Loucy (cell line): ENCODE measurements at regions not wholly inside any gene's neighbourhood (a gene's known extent, or its start where the extent isn't known, plus 50 kb on each side); places are given as distances from the start of the nearest gene placed in this dataset.

Experiments used
- H2AFZ ChIP-seq: fragments of 200-600 bp; sonication (generic); 2 replicates; pipeline ENCODE4 v1.6.0; 2016; ENCODE audit warnings: antibody characterized with exemption, mild to moderate bottlenecking, low read length, moderate library complexity
- H3F3A ChIP-seq: fragments of 200-600 bp; 2 replicates; pipeline ENCODE4 v1.6.0; 2016; ENCODE audit warnings: antibody characterized with exemption, low read depth, mild to moderate bottlenecking
- H3K27me3 ChIP-seq: fragments of 200-600 bp; sonication (generic); 2 replicates; pipeline ENCODE4 v1.6.1; 2014; ENCODE audit warnings: low read length, mild to moderate bottlenecking; ENCODE audit not compliant: insufficient read depth, poor library complexity, severe bottlenecking
- H3K36me3 ChIP-seq: fragments of 200-600 bp; sonication (generic); 2 replicates; pipeline ENCODE4 v1.6.1; 2016; ENCODE audit warnings: low read length; ENCODE audit not compliant: insufficient read depth
- H3K4me1 ChIP-seq: fragments of 200-600 bp; sonication (generic); 2 replicates; pipeline ENCODE4 v1.5.1; 2014; ENCODE audit warnings: low read length, mild to moderate bottlenecking; ENCODE audit not compliant: insufficient read depth, poor library complexity, severe bottlenecking
- H3K4me2 ChIP-seq: fragments of 200-600 bp; sonication (generic); 2 replicates; pipeline ENCODE4 v1.6.0; 2014; ENCODE audit warnings: antibody characterized with exemption, low read length, low read depth, mild to moderate bottlenecking; ENCODE audit not compliant: poor library complexity, severe bottlenecking
- H3K4me3 ChIP-seq: fragments of 200-600 bp; sonication (generic); 2 replicates; pipeline ENCODE4 v1.5.1; 2014; ENCODE audit warnings: low read length, mild to moderate bottlenecking, mixed read lengths; ENCODE audit not compliant: poor library complexity, severe bottlenecking
- H3K79me2 ChIP-seq: fragments of 200-600 bp; sonication (generic); 2 replicates; pipeline ENCODE4 v1.6.1; 2014; ENCODE audit warnings: low read length; ENCODE audit not compliant: insufficient read depth
- H3K9ac ChIP-seq: fragments of 200-600 bp; sonication (generic); 2 replicates; pipeline ENCODE4 v1.6.0; 2014; ENCODE audit warnings: mild to moderate bottlenecking, low read depth, low read length, moderate library complexity; ENCODE audit not compliant: poor library complexity, severe bottlenecking
- H3K9me2 ChIP-seq: fragments of 200-600 bp; sonication (generic); replicated peaks from 2 replicates; pipeline ENCODE4 v1.6.1; 2016; ENCODE audit warnings: low read depth, low read length, mixed read lengths
- H3K9me3 ChIP-seq: fragments of 200-600 bp; sonication (generic); 2 replicates; pipeline ENCODE4 v1.6.1; 2014; ENCODE audit warnings: mild to moderate bottlenecking, antibody characterized with exemption, low read length, low read depth; ENCODE audit not compliant: insufficient read depth
- H4K20me1 ChIP-seq: fragments of 200-600 bp; sonication (generic); 2 replicates; pipeline ENCODE4 v1.6.0; 2014; ENCODE audit warnings: antibody characterized with exemption, low read length, mild to moderate bottlenecking; ENCODE audit not compliant: insufficient read depth, poor library complexity, severe bottlenecking
- CTCF ChIP-seq: fragments of 200-600 bp; sonication (generic); conservative IDR thresholded peaks from 2 replicates; pipeline ENCODE4 v1.5.1; 2014; ENCODE audit warnings: mild to moderate bottlenecking, antibody characterized with exemption, low read length
- EZH2phosphoT487 ChIP-seq: fragments of 200-600 bp; IDR thresholded peaks from 2 replicates; pipeline ENCODE4 v1.6.1; 2018; ENCODE audit warnings: antibody characterized with exemption, mild to moderate bottlenecking, moderate library complexity, borderline replicate concordance

- H2AFZ ChIP-seq: no peak overlapping the region
- no peak overlapping the region for H3K4me2 ChIP-seq
- no peaks in the 10 kb centered on the region for H3K27me3 ChIP-seq
- H4K20me1 ChIP-seq: no peaks in the 10 kb centered on the region
- no peak overlapping the region for H3K9ac ChIP-seq
- H3K9me2 ChIP-seq: no peaks in the 10 kb centered on the region
- no peaks in the 10 kb centered on the region for H3K79me2 ChIP-seq
- no peaks in the 10 kb centered on the region for H3K4me1 ChIP-seq
- H3F3A ChIP-seq: no peaks in the 10 kb centered on the region
- TF ChIP-seq CTCF (no peak), EZH2phosphoT487 (no peak)
- no peak overlapping the region for H3K4me3 ChIP-seq
- no peaks in the 10 kb centered on the region for H3K9me3 ChIP-seq
- H3K36me3 ChIP-seq: no peaks in the 10 kb centered on the region
Observed at GRCh38 chrX:68988865-68989264, 160.0 kb downstream of the EFNB1 start.

GRCh38 chrX:68985135-68985755 lies 156.4 kb downstream of the EFNB1 start:
- Histone ChIP-seq H3K4me2 (no peak overlapping the region), H3K9me2 (no peaks in the 10 kb centered on the region), H3K79me2 (no peaks in the 10 kb centered on the region), H3K4me3 (no peak overlapping the region), H3K9ac (no peak overlapping the region), H3K9me3 (no peaks in the 10 kb centered on the region), H3K4me1 (no peaks in the 10 kb centered on the region), H4K20me1 (no peaks in the 10 kb centered on the region), H3K27me3 (no peaks in the 10 kb centered on the region), H3F3A (no peaks in the 10 kb centered on the region), H3K36me3 (no peaks in the 10 kb centered on the region), H2AFZ (no peak overlapping the region)
- TF ChIP-seq CTCF: no peak
- TF ChIP-seq EZH2phosphoT487: no peak

DNA sequence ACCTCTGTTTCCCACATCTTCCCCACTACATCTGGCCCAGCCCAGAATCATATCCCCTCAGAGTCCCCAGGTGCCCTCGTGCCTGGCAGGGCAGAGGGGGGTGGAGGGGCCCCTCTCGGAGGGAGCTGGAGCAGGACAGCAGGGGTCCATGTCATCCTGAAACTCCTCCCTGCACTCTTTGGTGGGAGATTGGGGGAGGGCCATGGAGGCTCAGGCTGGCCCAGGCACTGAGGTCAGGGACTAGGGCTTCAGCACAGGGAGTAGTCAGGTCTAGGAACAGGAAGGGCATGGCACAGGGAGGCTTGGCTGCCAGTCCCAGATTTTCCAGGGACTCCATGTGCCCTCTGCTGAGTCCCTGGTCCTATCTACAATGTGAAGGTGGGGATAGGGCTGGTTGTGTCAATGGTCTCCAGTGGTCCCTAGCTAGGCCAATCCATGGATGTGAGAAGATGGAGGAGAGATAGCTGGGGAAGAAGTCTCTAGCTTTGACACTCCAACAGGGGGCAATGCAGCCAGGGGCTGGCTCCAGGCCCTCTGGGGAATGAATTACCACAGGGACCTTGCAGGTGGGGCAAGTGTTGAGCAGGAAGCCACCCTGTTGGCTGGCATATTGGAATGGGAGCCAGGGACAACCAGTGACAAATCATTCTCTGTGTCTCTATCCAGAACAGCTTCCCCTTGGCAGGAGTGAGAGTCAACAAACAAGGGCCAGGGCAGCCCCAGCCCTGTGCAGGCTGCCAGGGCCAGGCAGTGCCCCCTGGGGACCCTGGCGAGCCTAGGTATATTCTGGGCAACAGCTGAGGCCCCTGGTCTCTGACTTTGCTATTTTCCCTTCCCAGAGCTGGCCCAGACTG lies 154.4 kb downstream of the EFNB1 start:
- no peaks in the 10 kb centered on the region for H3K4me1 ChIP-seq
- H3K9ac ChIP-seq: no peak overlapping the region
- no peak overlapping the region for H3K4me2 ChIP-seq
- no peak overlapping the region for H3K4me3 ChIP-seq
- no peaks in the 10 kb centered on the region for H3K9me2 ChIP-seq
- H3K79me2 ChIP-seq: no peaks in the 10 kb centered on the region
- no peaks in the 10 kb centered on the region for H4K20me1 ChIP-seq
- H3K9me3 ChIP-seq: no peaks in the 10 kb centered on the region
- H3F3A ChIP-seq: no peaks in the 10 kb centered on the region
- no peak overlapping the region for H2AFZ ChIP-seq
- no peaks in the 10 kb centered on the region for H3K36me3 ChIP-seq
- no peaks in the 10 kb centered on the region for H3K27me3 ChIP-seq
- no peak for TF ChIP-seq EZH2phosphoT487
- no peak for TF ChIP-seq CTCF
